HG02588 (cell line): ENCODE measurements at regions not wholly inside any gene's neighbourhood (a gene's known extent, or its start where the extent isn't known, plus 50 kb on each side); places are given as distances from the start of the nearest gene placed in this dataset.

ENCODE experiments used
- ATAC-seq: cut with Tn5 transposase; IDR thresholded peaks from one replicate; pipeline ENCODE4 v1.9.1; 2021; ENCODE audit warnings: mild to moderate bottlenecking, moderate library complexity; ENCODE audit not compliant: unreplicated experiment

- ATAC-seq = no peak
Observed at GRCh38 chr5:136811551-136811950, 446.2 kb upstream of the TRPC7 start.

GRCh38 chr5:136811086-136811485 is 445.7 kb upstream of the TRPC7 start:
- no peak for ATAC-seq

GRCh38 chr5:136810261-136810801 is 445.0 kb upstream of the TRPC7 start:
- no peak for ATAC-seq

GRCh38 chr5:136809382-136809781 is 444.0 kb upstream of the TRPC7 start:
- ATAC-seq = no peak

GRCh38 chr5:136808756-136809155 is 443.4 kb upstream of the TRPC7 start:
- no peak for ATAC-seq

GRCh38 chr5:136805466-136805865 is 440.1 kb upstream of the TRPC7 start:
- ATAC-seq = no peak

- no peak for ATAC-seq
Observed at GRCh38 chr5:136802383-136802782, 437.0 kb upstream of the TRPC7 start.

GRCh38 chr5:136799806-136800372 is 434.5 kb upstream of the TRPC7 start:
- no peak for ATAC-seq

GRCh38 chr5:136793300-136793699 is 428.0 kb upstream of the TRPC7 start:
- ATAC-seq = no peak

- ATAC-seq = no peak
Observed at GRCh38 chr5:136781464-136781863, 416.1 kb upstream of the TRPC7 start.

- ATAC-seq = no peak
Observed at GRCh38 chr5:136780518-136780917, 415.2 kb upstream of the TRPC7 start.

GRCh38 chr5:136776022-136776927 is 410.9 kb upstream of the TRPC7 start:
- no peak for ATAC-seq

- no peak for ATAC-seq
Observed at GRCh38 chr5:136772491-136772890, 407.1 kb upstream of the TRPC7 start.

GRCh38 chr5:136769900-136770684 is 404.7 kb upstream of the TRPC7 start:
- ATAC-seq = peak; percentile 71

GRCh38 chr5:136769093-136769492 is 403.7 kb upstream of the TRPC7 start:
- ATAC-seq = no peak

GRCh38 chr5:136768457-136768856 is 403.1 kb upstream of the TRPC7 start:
- no peak for ATAC-seq

GRCh38 chr5:136766456-136766855 is 401.1 kb upstream of the TRPC7 start:
- ATAC-seq = no peak

- no peak for ATAC-seq
Observed at GRCh38 chr5:136764601-136765000, 399.3 kb upstream of the TRPC7 start.

- ATAC-seq = no peak
Observed at GRCh38 chr5:136763548-136763947, 398.2 kb upstream of the TRPC7 start.

- ATAC-seq = no peak
Observed at GRCh38 chr5:136754216-136754615, 388.9 kb upstream of the TRPC7 start.

GRCh38 chr5:136750224-136750862 is 385.0 kb upstream of the TRPC7 start:
- no peak for ATAC-seq
